Ramos (cell line): ENCODE measurements at regions not wholly inside any gene's neighbourhood (a gene's known extent, or its start where the extent isn't known, plus 50 kb on each side); places are given as distances from the start of the nearest gene placed in this dataset.

Experiments used
- in situ Hi-C: fragments of 300-500 bp; cut with MboI; formaldehyde crosslinking; loops from one replicate; pipeline ENCODE4 v1.14.3; 2022; ENCODE audit warnings: low sequenced_read_pairs; ENCODE audit not compliant: unreplicated experiment

GRCh38 chr5:1732238-1732941 lies 67.2 kb downstream of the MRPL36 start:
- in situ Hi-C loops = loop anchor here (25.0 kb wide), 1 partner anchor 430 kb away; no protein-coding TSS in a partner anchor

- in situ Hi-C loops = loop anchor here (25.0 kb wide), 1 partner anchor 430 kb away; no protein-coding TSS in a partner anchor
Measured at GRCh38 chr5:1731855-1732237, 67.8 kb downstream of the MRPL36 start.

- in situ Hi-C loops = loop anchor here (25.0 kb wide), 1 partner anchor 431 kb away; no protein-coding TSS in a partner anchor
Measured at GRCh38 chr5:1731091-1731639, 68.5 kb downstream of the MRPL36 start.

- in situ Hi-C loops = loop anchor here (25.0 kb wide), 1 partner anchor 432 kb away; no protein-coding TSS in a partner anchor
Measured at GRCh38 chr5:1730487-1730847, 69.2 kb downstream of the MRPL36 start.

- in situ Hi-C loops = loop anchor here (25.0 kb wide), 1 partner anchor 432 kb away; no protein-coding TSS in a partner anchor
Measured at GRCh38 chr5:1729641-1730486, 69.8 kb downstream of the MRPL36 start.

- in situ Hi-C loops = loop anchor here (25.0 kb wide), 1 partner anchor 433 kb away; no protein-coding TSS in a partner anchor
Measured at GRCh38 chr5:1728846-1729245, 70.8 kb downstream of the MRPL36 start.

GRCh38 chr5:1727571-1727970 lies 72.1 kb downstream of the MRPL36 start:
- in situ Hi-C loops = loop anchor here (25.0 kb wide), 1 partner anchor 435 kb away; no protein-coding TSS in a partner anchor

- in situ Hi-C loops = loop anchor here (25.0 kb wide), 1 partner anchor 435 kb away; no protein-coding TSS in a partner anchor
Measured at GRCh38 chr5:1726956-1727355, 72.7 kb downstream of the MRPL36 start.

- in situ Hi-C loops = loop anchor here (25.0 kb wide), 1 partner anchor 436 kb away; no protein-coding TSS in a partner anchor
Measured at GRCh38 chr5:1726469-1726865, 73.2 kb downstream of the MRPL36 start.

- in situ Hi-C loops = loop anchor here (25.0 kb wide), 1 partner anchor 436 kb away; no protein-coding TSS in a partner anchor
Measured at GRCh38 chr5:1725641-1726468, 73.8 kb downstream of the MRPL36 start.

GRCh38 chr5:1724822-1725602 lies 74.6 kb downstream of the MRPL36 start:
- in situ Hi-C loops = loop anchor here (25.0 kb wide), 1 partner anchor 437 kb away; no protein-coding TSS in a partner anchor

- in situ Hi-C loops = no loop called here
Measured at GRCh38 chr5:1723957-1724821, 75.4 kb downstream of the MRPL36 start.

- in situ Hi-C loops = no loop called here
Measured at GRCh38 chr5:1723476-1723875, 76.2 kb downstream of the MRPL36 start.

GRCh38 chr5:1722877-1723276 lies 76.8 kb downstream of the MRPL36 start:
- in situ Hi-C loops = no loop called here

- in situ Hi-C loops = no loop called here
Measured at GRCh38 chr5:1720396-1721110, 79.1 kb downstream of the MRPL36 start.

GRCh38 chr5:1719860-1720259 lies 79.8 kb downstream of the MRPL36 start:
- in situ Hi-C loops = no loop called here

GRCh38 chr5:1718669-1719068 lies 81.0 kb downstream of the MRPL36 start:
- in situ Hi-C loops = no loop called here
